Activated CD8-positive, alpha-beta T cell treated with anti-CD3 and anti-CD28 coated beads for 36 hours (primary cell): ENCODE measurements at regions not wholly inside any gene's neighbourhood (a gene's known extent, or its start where the extent isn't known, plus 50 kb on each side); places are given as distances from the start of the nearest gene placed in this dataset.

Source experiments
- ATAC-seq: fragments of 200-7000 bp; cut with Tn5 transposase; one replicate; pipeline ENCODE4 v1.10.0; 2021; ENCODE audit warnings: mild to moderate bottlenecking, moderate library complexity
- CTCF ChIA-PET: fragments of 350-600 bp; sonication (Branson Sonifier 250); formaldehyde crosslinking; loops from one replicate; lab custom pipeline; 2021; ENCODE audit warnings: antibody characterized with exemption; lab: Charles Lee
- POLR2A ChIA-PET: fragments of 350-600 bp; sonication (Branson Sonifier 250); formaldehyde crosslinking; loops from one replicate; lab custom pipeline; 2021; ENCODE audit warnings: antibody characterized with exemption; lab: Charles Lee
- DNase-seq: peaks from one replicate; pipeline ENCODE4 v3.0.0-alpha.2; 2020
- H3K27ac Mint-ChIP-seq: one replicate; pipeline ENCODE4 v1.8.0; 2021; ENCODE audit warnings: mild to moderate bottlenecking, mixed read lengths
- H3K27me3 Mint-ChIP-seq: one replicate; pipeline ENCODE4 v1.8.0; 2021; ENCODE audit warnings: mixed read lengths
- H3K36me3 Mint-ChIP-seq: one replicate; pipeline ENCODE4 v1.8.0; 2021; ENCODE audit warnings: low read depth, mixed read lengths
- H3K4me1 Mint-ChIP-seq: one replicate; pipeline ENCODE4 v1.8.0; 2021; ENCODE audit warnings: low read depth, mixed read lengths
- H3K4me3 Mint-ChIP-seq: one replicate; pipeline ENCODE4 v1.8.0; 2021; ENCODE audit warnings: mild to moderate bottlenecking, moderate library complexity, mixed read lengths
- H3K9me3 Mint-ChIP-seq: one replicate; pipeline ENCODE4 v1.8.0; 2021; ENCODE audit warnings: mixed read lengths
- CTCF ChIP-seq: fragments of 200-600 bp; IDR thresholded peaks from one replicate; pipeline ENCODE4 v1.8.0; 2022; ENCODE audit warnings: antibody characterized with exemption, mild to moderate bottlenecking
- intact Hi-C: fragments of 100-400 bp; cut with micrococcal nuclease; formaldehyde crosslinking; loops from one replicate; pipeline ENCODE4 v1.10.0; 2022

- Mint-ChIP-seq H3K4me3 (no peak overlapping the region), H3K27ac (no peak overlapping the region), H3K9me3 (no peaks in the 10 kb centered on the region), H3K4me1 (peaks cover 2% of the 10 kb centered on the region), H3K27me3 (peaks cover 1% of the 10 kb centered on the region), H3K36me3 (no peaks in the 10 kb centered on the region)
- ChIA-PET CTCF (no interaction called here), POLR2A (no interaction called here)
- ATAC-seq (no peak), DNase-seq (no peak)
- TF ChIP-seq CTCF: no peak
- intact Hi-C loops: no loop called here
Measured at GRCh38 chr4:155009288-155009687, 199.1 kb upstream of the NPY2R start.

GRCh38 chr4:155010376-155010775 lies 198.1 kb upstream of the NPY2R start:
- Mint-ChIP-seq H3K36me3 (no peaks in the 10 kb centered on the region), H3K27me3 (peaks cover 1% of the 10 kb centered on the region), H3K4me3 (no peak overlapping the region), H3K4me1 (peaks cover 2% of the 10 kb centered on the region), H3K27ac (no peak overlapping the region), H3K9me3 (no peaks in the 10 kb centered on the region)
- ChIA-PET CTCF (interaction anchor here (0.8 kb wide), 1 partner anchor 28 kb away, joined by 3 read pairs; no protein-coding TSS in a partner anchor), POLR2A (no interaction called here)
- no peak for DNase-seq
- no peak for TF ChIP-seq CTCF
- no peak for ATAC-seq
- intact Hi-C loops: no loop called here

GRCh38 chr4:155011163-155011780 lies 197.2 kb upstream of the NPY2R start:
- Mint-ChIP-seq H3K9me3 (no peaks in the 10 kb centered on the region), H3K4me3 (no peak overlapping the region), H3K4me1 (peaks cover 2% of the 10 kb centered on the region), H3K27me3 (peaks cover 1% of the 10 kb centered on the region), H3K27ac (no peak overlapping the region), H3K36me3 (no peaks in the 10 kb centered on the region)
- no peak for ATAC-seq
- DNase-seq: no peak
- ChIA-PET CTCF (interaction anchor here (0.5 kb wide), 1 partner anchor 594 kb away, joined by 3 read pairs; no protein-coding TSS in a partner anchor), POLR2A (no interaction called here)
- no peak for TF ChIP-seq CTCF
- intact Hi-C loops: no loop called here

- Mint-ChIP-seq H3K9me3 (no peaks in the 10 kb centered on the region), H3K4me3 (no peak overlapping the region), H3K36me3 (no peaks in the 10 kb centered on the region), H3K27ac (no peak overlapping the region), H3K27me3 (peaks cover 1% of the 10 kb centered on the region), H3K4me1 (peaks cover 2% of the 10 kb centered on the region)
- no peak for DNase-seq
- intact Hi-C loops: no loop called here
- ChIA-PET POLR2A (no interaction called here), CTCF (no interaction called here)
- no peak for TF ChIP-seq CTCF
- no peak for ATAC-seq
Measured at GRCh38 chr4:155012469-155012868, 196.0 kb upstream of the NPY2R start.

GRCh38 chr4:155017426-155017825 lies 191.0 kb upstream of the NPY2R start:
- no peak for TF ChIP-seq CTCF
- ChIA-PET CTCF (no interaction called here), POLR2A (no interaction called here)
- DNase-seq (no peak), ATAC-seq (no peak)
- no peak overlapping the region for H3K4me3 Mint-ChIP-seq
- no peaks in the 10 kb centered on the region for H3K36me3 Mint-ChIP-seq
- H3K4me1 Mint-ChIP-seq: no peaks in the 10 kb centered on the region
- no peak overlapping the region for H3K27ac Mint-ChIP-seq
- H3K27me3 Mint-ChIP-seq: no peaks in the 10 kb centered on the region
- intact Hi-C loops: no loop called here
- no peaks in the 10 kb centered on the region for H3K9me3 Mint-ChIP-seq
